GM19467 (cell line): ENCODE measurements at regions not wholly inside any gene's neighbourhood (a gene's known extent, or its start where the extent isn't known, plus 50 kb on each side); places are given as distances from the start of the nearest gene placed in this dataset.
"Not testable (repeated sequence)": the region's sequence is repeated elsewhere in the genome, so short reads cannot be mapped to it uniquely, and the experiment has no call there.

Experiments
- ATAC-seq: cut with Tn5 transposase; IDR thresholded peaks from one replicate; pipeline ENCODE4 v1.9.1; 2021; ENCODE audit warnings: mild to moderate bottlenecking, moderate library complexity; ENCODE audit not compliant: unreplicated experiment

DNA sequence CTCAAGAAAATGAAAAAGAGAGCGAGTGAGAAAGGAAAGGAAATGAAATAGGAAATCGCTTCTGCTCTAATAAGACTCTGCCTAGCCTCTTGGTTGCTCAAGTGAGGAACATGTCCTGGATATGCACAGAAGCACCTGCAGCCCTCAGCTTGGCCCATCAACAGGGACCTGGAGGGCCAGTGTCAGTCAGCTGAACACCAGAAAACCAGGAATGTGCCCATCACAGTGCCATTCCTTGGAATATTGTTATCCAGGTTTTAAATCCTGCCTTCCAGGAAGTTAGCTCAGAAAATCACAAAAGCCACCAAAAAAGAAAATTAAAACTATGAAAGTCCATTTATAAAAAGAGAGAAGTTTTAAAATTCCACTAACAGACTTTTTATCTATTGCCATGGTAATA lies 173.4 kb upstream of the TPM1 start:
- no peak for ATAC-seq

DNA sequence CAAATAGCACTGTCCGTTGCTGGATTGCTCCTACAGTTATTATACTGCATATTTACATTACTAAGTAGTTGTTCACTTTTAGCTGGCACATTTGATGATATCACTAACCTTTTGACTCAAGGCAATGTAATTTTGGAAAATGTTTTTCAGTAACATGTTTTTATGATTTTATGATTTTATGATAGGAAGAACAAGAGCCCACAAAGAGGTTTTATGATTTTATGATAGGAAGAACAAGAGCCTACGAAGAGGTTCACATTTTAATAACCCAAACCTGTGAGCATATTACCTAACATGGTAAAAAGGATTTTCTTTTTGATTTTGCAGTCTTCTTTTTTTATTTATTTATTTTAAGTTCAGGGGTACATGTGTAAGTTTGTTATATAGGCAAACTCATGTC lies 172.3 kb upstream of the TPM1 start:
- ATAC-seq = no peak

DNA sequence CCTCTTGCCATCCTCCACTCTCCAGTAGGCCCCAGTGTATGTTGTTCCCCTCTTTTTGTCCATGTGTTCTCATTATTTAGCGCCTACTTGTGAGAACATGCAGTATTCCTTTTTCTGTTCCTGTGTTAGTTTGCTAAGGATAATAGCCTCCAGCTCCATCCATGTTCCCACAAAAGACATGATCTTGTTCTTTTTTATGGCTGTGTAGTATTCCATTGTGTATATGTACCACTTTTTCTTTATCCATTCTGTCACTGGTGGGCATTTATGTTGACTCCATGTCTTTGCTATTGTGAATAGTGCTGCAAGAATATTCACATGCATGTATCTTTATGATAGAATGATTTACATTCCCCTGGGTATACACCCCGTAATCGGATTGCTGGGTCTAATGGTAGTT lies 171.8 kb upstream of the TPM1 start:
- ATAC-seq = not testable (repeated sequence)

DNA sequence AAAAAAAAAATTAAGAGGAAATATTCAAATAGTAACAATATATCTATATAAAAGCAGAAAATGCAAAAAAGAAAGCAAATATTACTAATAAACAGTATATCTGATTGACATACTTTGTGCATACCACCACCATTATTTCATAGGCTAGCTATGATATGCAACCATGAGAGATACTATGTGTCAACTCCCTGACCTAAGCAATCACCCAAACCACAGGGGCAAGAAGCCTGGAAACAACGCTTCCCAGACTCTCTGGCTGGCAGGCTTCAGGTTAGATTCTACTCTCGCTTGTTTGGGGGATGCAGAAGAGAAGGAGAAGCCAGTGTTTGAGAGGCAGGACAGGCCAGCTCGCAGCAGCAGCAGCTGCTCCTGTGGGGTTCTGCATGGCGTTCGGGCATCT lies 169.3 kb upstream of the TPM1 start:
- no peak for ATAC-seq

DNA sequence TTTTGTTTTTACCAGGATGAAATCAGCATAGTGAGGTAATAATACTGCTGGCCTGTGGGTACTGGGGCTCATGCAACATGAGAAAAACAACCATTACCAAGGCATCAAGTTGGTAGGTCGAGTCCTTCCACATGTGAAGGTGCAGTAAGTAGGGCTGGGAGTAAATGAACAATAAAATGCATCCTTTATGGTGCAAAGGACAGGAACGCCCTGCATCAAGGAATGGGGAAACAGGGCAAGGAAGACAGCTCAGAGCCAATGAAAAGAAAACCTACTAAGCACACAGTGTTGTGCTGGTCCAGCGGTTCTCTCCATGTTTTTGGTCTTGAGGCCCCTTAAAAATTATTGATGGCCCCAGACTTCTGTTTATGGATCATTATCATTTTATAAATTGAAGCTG lies 168.5 kb upstream of the TPM1 start:
- no peak for ATAC-seq

DNA sequence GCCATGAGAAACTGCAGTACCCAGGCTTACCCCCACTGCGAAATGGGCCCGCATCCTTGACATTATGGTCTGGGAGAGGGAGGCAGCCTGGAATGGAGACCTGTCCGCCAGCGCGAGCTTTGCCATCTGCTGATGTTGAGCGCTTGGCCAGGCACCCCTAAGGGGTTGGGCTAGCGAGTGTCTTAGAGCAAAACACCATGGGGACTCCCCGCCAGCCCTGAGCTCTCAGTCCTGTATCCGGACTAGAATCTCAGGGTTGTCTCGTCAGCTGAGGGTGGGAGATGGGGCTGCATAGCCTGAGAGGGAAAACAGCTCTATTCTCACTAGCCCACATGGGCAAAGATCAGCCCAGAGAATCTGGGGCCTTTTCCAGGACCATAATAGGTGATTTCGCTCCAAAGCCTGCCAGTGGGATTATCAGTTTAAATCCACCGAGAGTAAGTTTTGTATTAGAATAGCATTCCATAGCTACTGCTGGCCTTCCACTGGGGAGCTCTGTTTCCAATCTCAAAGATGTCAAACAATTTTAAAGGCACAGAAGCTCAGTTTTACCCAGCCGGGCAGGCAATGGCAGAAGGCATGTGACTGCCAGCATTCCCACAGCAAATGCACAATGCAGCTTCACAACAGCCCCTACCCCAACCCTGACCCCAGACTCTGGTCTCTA lies 167.5 kb upstream of the TPM1 start:
- ATAC-seq = no peak

DNA sequence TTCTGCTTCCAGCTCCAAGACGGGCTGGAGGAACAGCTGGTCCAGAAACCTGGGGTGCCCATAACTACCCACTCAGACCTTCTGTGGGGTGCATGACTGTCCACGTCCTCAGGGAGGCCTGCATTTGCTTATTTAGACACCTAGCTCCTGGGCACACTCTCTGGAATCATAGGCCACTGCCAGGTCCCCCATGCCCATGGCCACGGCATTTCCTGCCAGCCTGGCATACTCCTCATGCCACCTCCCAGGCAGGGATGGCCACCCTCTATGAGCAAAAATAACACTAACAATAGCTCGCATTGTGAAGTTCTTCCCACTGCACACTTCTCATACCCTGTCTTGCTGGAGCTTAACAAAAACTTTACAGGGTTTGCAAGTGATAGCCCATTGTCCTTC lies 166.9 kb upstream of the TPM1 start:
- no peak for ATAC-seq

DNA sequence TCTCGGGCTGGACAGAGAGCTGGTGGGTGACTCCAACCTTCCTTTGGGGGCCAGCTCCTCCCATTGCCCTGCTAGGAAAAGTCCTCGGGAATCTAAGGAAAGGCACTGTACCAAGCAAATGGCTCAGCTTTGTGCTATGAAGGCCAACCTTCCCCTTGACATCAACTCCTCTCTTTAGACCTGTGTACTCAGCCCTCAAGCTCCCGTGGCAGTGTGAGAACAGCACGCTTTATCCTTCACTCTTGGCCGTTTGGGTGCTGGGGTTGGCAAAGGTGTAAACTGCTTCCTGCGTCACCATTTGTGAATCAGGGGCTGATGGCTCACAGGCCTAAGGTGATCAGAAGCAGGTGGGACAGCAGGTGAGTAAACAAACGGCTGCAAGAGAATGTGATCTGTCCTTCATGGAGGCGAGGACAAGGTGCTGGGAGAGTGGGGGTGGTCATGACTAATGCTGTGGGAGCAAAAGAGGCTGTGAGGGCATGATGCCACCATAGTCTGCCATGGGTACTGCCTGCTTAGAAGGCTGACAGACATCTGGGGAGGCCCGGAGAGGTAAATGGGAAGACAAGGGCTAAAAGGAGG lies 165.2 kb upstream of the TPM1 start:
- no peak for ATAC-seq

DNA sequence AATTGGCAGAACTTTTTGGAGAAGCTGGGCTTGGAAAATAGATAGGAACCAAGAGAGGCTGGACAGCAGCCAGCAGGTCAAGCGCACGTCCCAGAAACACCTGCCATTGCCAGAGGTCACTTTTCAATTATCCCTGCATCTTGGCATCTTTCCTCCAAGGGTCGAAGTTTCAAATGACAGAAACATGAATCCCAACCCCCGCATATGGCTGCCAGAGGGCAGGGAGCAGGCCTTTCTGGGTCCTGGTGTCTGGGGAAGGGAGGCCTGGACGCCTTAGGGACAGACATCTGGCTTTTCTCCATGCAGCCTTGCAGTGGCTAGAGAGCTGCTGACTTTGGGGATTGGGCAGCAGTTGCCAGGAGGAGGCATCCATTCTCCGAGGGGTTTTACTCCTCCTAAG lies 164.5 kb upstream of the TPM1 start:
- no peak for ATAC-seq

DNA sequence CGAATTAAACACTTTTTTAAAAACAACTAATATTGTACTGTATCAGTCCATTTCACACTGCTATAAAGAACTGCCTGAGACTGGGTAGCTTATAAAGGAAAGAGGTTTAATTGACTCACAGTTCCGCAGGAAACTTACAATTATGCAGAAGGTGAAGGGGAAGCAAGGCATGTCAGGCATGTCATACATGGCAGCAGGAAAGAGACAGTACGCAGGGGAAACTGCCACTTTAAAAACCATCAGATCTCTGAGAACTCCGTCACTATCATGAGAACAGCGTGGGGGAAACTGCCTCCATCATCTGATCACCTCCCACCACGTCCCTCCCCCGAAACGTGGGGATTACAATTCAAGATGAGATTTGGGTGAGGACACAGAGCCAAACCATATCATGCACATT lies 162.8 kb upstream of the TPM1 start:
- no peak for ATAC-seq

DNA sequence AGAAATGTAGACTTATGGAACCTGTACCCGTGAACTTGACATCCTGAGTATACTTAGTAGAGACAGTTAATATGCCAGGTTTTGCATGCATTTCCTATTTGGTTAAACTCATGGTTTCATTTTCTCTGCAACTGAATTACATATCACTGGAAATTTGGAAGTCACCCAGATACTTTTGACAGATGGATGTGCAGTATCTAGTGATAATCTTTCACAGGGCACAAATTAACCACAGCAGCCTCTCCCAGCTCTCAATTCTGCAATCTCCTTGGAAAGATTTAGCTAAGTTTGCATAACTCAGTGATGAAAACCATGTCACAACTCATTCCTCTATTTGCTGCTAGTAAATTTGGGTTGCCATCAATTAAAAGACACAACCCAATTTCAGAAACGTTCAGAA lies 162.3 kb upstream of the TPM1 start:
- ATAC-seq = no peak

DNA sequence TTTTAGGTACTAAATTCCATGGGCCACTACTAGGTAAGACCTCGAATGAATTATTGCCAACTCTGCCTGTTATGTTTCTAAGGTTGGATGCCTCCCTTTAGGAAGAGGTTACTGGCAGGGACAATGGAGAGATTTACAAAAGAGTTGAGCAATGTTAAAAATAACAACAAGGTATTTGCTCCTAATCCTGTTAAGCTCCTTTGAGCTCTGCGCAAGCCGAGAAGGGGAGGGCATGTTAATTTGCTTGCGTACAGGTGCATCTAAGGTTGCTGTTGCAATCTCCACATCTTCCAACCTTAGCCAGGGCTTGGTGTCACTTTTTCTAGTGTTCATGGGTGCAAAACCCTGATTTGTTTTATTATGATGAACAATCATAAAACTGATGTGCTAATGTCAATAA lies 161.5 kb upstream of the TPM1 start:
- ATAC-seq = no peak

DNA sequence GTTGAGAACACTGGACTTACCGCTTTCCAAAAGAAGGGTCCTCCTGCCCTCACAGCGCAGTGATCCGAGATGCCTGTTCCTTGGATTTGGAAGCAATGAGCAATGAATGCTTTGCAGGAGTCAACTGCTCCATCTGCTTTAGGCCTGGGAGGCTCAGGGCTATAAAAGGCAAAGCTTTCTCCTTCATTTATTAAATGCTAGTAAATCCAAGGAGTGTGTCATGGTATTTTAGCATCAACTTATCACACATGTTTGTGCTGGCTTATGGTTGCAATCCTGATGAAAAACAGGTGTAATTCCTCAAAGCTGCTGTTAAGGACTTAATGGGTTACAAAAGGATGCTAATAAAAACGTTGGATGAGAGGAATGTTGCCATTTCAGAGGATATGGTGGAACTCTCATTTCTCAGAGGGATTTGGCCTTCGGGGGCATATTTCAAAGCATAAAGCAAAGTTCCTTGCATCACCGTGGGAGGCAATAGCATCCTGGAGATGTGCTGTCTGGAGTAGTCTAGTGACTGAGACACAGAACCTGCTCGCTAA lies 158.5 kb upstream of the TPM1 start:
- no peak for ATAC-seq

DNA sequence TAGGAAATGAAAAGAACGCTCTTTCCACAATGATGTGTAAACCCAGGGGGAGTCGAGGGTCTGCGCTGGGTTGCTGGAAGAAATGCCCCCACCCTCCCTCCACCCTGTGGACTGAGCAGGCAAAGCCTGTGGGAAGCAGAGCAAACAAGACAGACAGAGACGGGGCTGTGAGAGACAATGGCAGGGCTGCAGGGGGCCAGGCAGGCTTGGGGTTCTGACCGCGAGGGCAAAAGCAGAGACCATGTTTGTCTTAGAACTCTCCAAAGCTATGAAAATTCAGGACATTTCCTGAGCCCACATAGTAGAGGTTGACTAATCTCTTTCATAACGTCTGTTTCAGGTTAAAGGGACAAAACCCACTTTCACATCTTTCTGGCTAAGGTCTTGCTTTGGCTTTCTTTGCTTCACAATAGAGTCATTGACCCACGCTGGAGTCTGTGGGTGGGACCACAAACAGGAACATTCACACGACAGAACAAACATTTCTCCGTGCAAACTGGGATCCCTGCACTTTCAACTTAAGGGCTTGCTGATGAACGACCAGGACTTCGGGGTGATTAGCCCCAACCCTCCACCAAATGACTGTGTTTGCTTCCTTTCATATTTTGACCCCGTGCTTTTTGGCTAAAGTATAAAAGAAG lies 156.0 kb upstream of the TPM1 start:
- ATAC-seq = no peak

DNA sequence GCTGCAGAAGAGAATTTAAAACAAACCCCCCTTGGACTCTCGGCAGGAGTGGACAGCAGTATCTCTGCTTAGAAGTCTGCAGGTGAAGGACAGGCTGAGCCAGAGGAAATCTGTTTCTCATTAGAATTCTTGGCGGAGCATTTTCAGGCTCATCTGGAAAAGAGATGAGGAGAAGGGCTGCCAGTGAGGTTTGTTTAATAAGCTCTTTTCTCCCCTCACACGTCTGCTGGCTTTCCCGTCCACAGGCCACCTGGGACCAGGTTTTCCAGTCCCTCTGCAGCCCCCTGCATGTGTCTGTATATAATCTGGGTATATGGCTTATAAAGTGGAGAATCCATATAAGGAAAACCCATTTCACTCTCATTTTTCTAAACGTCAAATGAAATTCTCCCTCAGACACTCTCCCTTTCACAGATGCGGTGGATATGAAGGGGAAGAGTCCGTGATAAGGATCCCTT lies 155.4 kb upstream of the TPM1 start:
- no peak for ATAC-seq

DNA sequence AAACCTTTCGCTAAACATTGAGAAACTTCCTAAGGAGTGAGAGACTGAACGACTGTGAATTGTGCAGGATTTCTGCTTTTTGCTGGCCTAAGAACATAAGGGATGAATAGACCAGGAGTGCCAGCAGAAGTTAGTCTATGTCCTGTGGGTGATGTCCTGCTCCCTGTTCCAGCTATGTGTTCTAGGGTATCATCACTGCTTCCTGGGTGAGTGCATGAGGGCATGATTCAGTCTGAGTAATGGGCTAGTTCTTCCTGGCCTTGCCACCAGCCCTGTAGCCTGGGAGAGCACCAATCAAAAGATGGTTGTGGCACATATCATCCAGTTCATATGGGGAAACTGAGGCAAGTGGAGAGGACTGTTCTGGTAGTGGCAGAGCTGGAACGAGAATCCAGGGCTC lies 153.9 kb upstream of the TPM1 start:
- no peak for ATAC-seq

DNA sequence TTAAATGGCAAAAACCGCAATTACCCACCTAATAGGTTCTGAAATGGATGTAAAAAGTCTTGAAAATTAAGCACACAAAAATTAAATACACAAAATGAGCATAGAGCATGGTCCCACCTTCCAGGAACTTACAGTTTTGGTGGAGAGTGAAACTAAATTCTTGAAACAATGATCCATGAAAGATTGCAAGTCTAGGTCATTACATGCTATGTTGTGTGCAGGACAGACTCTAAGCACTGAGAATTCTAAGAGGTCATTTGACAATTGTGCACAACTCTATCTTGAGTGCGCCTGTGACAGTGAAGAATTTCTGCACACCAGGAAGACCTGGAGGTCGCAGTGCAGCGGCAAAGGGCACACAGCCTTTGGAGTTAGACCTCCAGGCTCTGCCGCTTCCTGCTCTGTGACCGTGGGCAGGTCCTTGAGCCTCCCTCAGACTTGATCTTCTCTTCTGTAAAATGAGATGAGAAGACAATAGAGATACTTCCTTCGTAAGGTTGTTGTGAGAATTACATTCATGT lies 153.3 kb upstream of the TPM1 start:
- ATAC-seq = no peak

DNA sequence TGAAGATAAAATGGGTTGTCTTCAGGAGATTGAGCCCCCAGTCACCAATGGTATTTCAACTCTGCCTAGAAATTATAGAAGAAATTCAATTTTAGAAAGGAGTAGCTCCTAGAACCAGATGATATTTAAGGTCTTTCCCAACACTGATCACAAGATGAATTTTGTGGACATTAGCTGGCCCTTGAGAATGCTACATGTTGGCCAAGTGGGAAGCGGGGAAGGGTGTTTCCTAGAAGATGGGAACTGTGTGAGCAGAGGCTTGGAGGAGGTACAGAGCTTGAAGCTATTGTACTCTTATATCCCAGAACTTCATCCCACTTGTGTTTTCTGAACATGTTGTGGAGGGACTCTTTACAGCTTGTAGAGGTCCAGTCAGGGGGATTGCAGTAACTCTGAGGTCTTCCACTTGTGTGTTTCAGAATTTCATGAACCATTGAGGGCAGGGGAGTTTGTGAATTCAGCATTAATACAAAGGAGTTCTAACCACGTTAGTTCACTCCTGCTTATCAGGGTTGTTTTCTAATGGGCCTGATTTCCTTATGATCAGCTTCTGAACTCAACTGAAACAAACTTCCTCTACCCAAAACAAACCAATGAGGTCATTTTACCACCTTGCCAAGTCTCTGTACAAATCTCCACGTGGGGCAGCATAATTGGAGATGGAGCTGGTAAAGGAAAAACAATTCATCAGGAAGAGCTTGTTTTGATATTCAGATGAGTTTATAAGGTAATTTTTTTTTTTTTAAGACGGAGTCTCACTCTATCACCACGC lies 152.6 kb upstream of the TPM1 start:
- ATAC-seq = no peak

DNA sequence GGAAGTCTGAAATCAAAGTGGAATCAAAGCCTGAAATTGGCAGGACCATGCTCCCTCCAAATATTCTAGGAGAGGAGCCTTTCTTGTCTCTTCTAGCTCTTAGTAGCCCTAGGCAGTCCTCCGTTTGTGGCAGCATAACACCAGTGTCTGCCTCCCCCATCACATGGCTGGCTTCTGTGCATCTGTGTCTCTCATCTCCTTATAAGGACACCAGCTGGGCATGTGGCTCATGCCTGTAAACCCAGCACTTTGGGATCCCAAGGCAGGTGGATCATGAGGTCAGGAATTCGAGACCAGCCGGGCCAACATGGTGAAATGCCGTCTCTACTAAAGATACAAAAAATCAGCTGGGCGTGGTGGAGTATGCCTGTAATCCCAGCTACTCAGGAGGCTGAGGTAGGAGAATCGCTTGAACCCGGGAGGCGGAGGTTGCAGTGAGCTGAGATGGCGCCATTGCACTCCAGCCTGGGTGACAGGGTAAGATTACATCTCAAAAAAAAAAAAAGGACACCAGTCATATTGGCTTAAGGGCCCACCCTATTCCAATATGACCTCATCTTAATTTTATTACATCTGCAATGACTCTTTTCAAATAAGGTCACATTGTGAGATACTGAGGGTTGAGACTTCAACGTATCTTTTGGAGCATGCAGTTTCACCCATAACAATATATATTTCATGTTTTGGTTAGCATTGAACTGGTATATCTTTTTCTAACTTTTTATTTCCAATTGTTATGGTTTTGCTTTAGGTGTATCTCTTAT lies 148.0 kb upstream of the TPM1 start:
- no peak for ATAC-seq

DNA sequence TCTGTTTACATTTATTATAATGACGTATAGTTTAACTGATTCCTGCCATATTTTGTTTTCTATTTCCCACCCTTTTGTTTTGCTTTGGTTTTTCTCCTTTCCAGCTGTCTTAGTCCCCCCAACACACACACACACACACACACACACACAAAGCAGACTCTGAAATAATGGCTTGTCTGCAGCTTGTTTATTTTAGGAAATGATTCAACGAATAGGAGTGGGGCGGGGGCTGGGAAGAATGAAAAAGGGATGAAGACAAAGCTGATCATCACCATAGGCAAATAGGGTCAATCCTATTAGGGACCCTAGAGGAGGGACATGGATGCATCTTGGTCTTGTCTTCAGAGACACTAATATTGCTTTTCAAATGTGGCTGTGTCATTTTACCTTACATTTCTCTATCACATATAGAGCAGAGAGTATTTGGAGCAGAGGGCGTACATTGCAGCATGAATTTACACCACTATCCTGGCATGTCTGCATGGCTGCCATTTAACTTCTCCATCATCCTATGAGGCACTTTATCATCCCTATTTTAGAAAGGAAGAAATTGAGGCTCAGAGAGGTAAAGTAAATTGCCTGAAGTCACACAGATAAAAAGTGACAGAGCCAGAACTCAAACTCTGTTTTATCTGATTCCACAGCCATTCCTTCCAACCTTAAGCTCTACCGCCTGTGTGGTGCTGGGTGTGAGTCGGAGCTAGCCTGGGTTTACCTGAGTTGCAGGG lies 147.2 kb upstream of the TPM1 start:
- ATAC-seq = no peak
